CD4-positive, alpha-beta memory T cell (primary cell): ENCODE measurements at regions not wholly inside any gene's neighbourhood (a gene's known extent, or its start where the extent isn't known, plus 50 kb on each side); places are given as distances from the start of the nearest gene placed in this dataset.

Experiments used
- CTCF ChIA-PET: fragments of 350-600 bp; sonication (Branson Sonifier 250); formaldehyde crosslinking; loops from one replicate; lab custom pipeline; 2021; ENCODE audit warnings: inconsistent platforms; ENCODE audit not compliant: partially characterized antibody; lab: Charles Lee
- POLR2A ChIA-PET: fragments of 350-600 bp; sonication (Branson Sonifier 250); formaldehyde crosslinking; loops from one replicate; lab custom pipeline; 2021; ENCODE audit not compliant: partially characterized antibody; lab: Charles Lee
- DNase-seq, 5 donors: peaks; one replicate each; pipeline versions ENCODE4 v3.0.0 to v3.0.0-alpha.2; 2020 to 2022; ENCODE audit warnings: mixed read lengths in 1 of 5
- H3K27ac ChIP-seq: one replicate; pipeline ENCODE4 v1.7.0; 2013; ENCODE audit warnings: low read depth, low read length
- H3K27me3 ChIP-seq: 2 replicates; pipeline ENCODE4 v1.7.0; 2013; ENCODE audit warnings: mild to moderate bottlenecking, low read length, moderate library complexity; ENCODE audit not compliant: insufficient read depth
- H3K36me3 ChIP-seq: 2 replicates; pipeline ENCODE4 v1.7.0; 2013; ENCODE audit warnings: mild to moderate bottlenecking, low read length, moderate library complexity; ENCODE audit not compliant: insufficient read depth
- H3K4me1 ChIP-seq: 2 replicates; pipeline ENCODE4 v1.7.0; 2013; ENCODE audit warnings: mild to moderate bottlenecking, low read length, moderate library complexity; ENCODE audit not compliant: insufficient read depth
- H3K4me3 ChIP-seq, 2 donors: one replicate each; pipeline ENCODE4 v1.7.0; 2013; ENCODE audit warnings: low read length in 2 of 2, mild to moderate bottlenecking in 1 of 2
- H3K9me3 ChIP-seq, 2 donors: one replicate each; pipeline ENCODE4 v1.7.0; 2013; ENCODE audit warnings: low read length in 2 of 2, control low read depth in 1 of 2; ENCODE audit not compliant: control insufficient read depth in 1 of 2
- H3K27ac Mint-ChIP-seq, 7 donors: one replicate each; pipeline ENCODE4 v1.8.0; 2020 to 2021; ENCODE audit warnings: mixed read lengths in 7 of 7, mild to moderate bottlenecking in 6 of 7, inconsistent platforms in 3 of 7, moderate library complexity in 3 of 7
- H3K27me3 Mint-ChIP-seq, 2 donors: one replicate each; pipeline ENCODE4 v1.8.0; 2020 to 2021; ENCODE audit warnings: mixed read lengths in 2 of 2
- H3K36me3 Mint-ChIP-seq, 2 donors: one replicate each; pipeline ENCODE4 v1.8.0; 2020 to 2021; ENCODE audit warnings: mixed read lengths in 2 of 2, inconsistent platforms in 1 of 2, mild to moderate bottlenecking in 1 of 2
- H3K4me1 Mint-ChIP-seq, 4 donors: one replicate each; pipeline ENCODE4 v1.8.0; 2020 to 2021; ENCODE audit warnings: mixed read lengths in 4 of 4, mild to moderate bottlenecking in 1 of 4
- H3K4me3 Mint-ChIP-seq, 8 donors: one replicate each; pipeline ENCODE4 v1.8.0; 2020 to 2021; ENCODE audit warnings: mixed read lengths in 8 of 8, mild to moderate bottlenecking in 7 of 8, moderate library complexity in 6 of 8, inconsistent platforms in 3 of 8
- H3K9me3 Mint-ChIP-seq, 8 donors: one replicate each; pipeline ENCODE4 v1.8.0; 2020 to 2021; ENCODE audit warnings: mixed read lengths in 8 of 8, mild to moderate bottlenecking in 5 of 8, inconsistent platforms in 3 of 8, moderate library complexity in 1 of 8
- intact Hi-C: fragments of 100-400 bp; cut with micrococcal nuclease; formaldehyde crosslinking; loops from one replicate; pipeline ENCODE4 v1.15.1; 2023

GRCh38 chr20:63126876-63127699, 88.8 kb downstream of the YTHDF1 start:
- Histone ChIP-seq H3K36me3 (no peaks in the 10 kb centered on the region), H3K9me3 (no peaks in the 10 kb centered on the region), H3K27me3 (no peaks in the 10 kb centered on the region), H3K27ac (no peak overlapping the region), H3K4me3 (no peak overlapping the region), H3K4me1 (no peaks in the 10 kb centered on the region)
- Mint-ChIP-seq H3K4me3 (no peak overlapping the region), H3K27me3 (peaks cover 13 to 26% of the 10 kb centered on the region in 2 donors), H3K4me1 (no peaks in the 10 kb centered on the region), H3K27ac (no peak overlapping the region), H3K9me3 (no peaks in the 10 kb centered on the region), H3K36me3 (no peaks in the 10 kb centered on the region)
- ChIA-PET CTCF (no interaction called here), POLR2A (no interaction called here)
- DNase-seq = no peak
- intact Hi-C loops = no loop called here

GRCh38 chr20:63125838-63126601, 89.9 kb downstream of the YTHDF1 start:
- H3K27ac ChIP-seq = no peak overlapping the region
- CTCF ChIA-PET = no interaction called here

GRCh38 chr20:63125581-63125837, 90.4 kb downstream of the YTHDF1 start:
- H3K9me3 ChIP-seq = no peaks in the 10 kb centered on the region
- POLR2A ChIA-PET = no interaction called here
- intact Hi-C loops = no loop called here
- Mint-ChIP-seq H3K9me3 (no peaks in the 10 kb centered on the region), H3K4me3 (no peak overlapping the region), H3K4me1 (no peaks in the 10 kb centered on the region), H3K27ac (no peak overlapping the region), H3K27me3 (peaks cover 12 to 26% of the 10 kb centered on the region in 2 donors), H3K36me3 (no peaks in the 10 kb centered on the region)
- CTCF ChIA-PET = no interaction called here
- no peak for DNase-seq
- no peaks in the 10 kb centered on the region for H3K4me1 ChIP-seq
- H3K36me3 ChIP-seq = no peaks in the 10 kb centered on the region
- no peak overlapping the region for H3K4me3 ChIP-seq
- H3K27me3 ChIP-seq = no peaks in the 10 kb centered on the region
- no peak overlapping the region for H3K27ac ChIP-seq

More at GRCh38 chr20:63125838-63126601, 89.9 kb downstream of the YTHDF1 start:
- H3K4me3 Mint-ChIP-seq = no peak overlapping the region
- H3K27me3 ChIP-seq = no peaks in the 10 kb centered on the region
- H3K27ac Mint-ChIP-seq = no peak overlapping the region
- H3K9me3 Mint-ChIP-seq = no peaks in the 10 kb centered on the region
- no peaks in the 10 kb centered on the region for H3K4me1 Mint-ChIP-seq
- DNase-seq = no peak
- H3K4me3 ChIP-seq = no peak overlapping the region
- intact Hi-C loops = no loop called here
- no peaks in the 10 kb centered on the region for H3K36me3 ChIP-seq
- H3K36me3 Mint-ChIP-seq = no peaks in the 10 kb centered on the region
- POLR2A ChIA-PET = no interaction called here
- no peaks in the 10 kb centered on the region for H3K4me1 ChIP-seq
- peaks cover 12 to 26% of the 10 kb centered on the region in 2 donors for H3K27me3 Mint-ChIP-seq
- no peaks in the 10 kb centered on the region for H3K9me3 ChIP-seq

GRCh38 chr20:63124782-63125580, 91.0 kb downstream of the YTHDF1 start:
- no peaks in the 10 kb centered on the region for H3K36me3 ChIP-seq
- no peak overlapping the region for H3K4me3 ChIP-seq
- Mint-ChIP-seq H3K4me3 (no peak overlapping the region), H3K27me3 (peaks cover 10 to 23% of the 10 kb centered on the region in 2 donors), H3K36me3 (no peaks in the 10 kb centered on the region), H3K27ac (no peak overlapping the region), H3K4me1 (no peaks in the 10 kb centered on the region), H3K9me3 (no peaks in the 10 kb centered on the region)
- CTCF ChIA-PET = no interaction called here
- no peaks in the 10 kb centered on the region for H3K27me3 ChIP-seq
- H3K27ac ChIP-seq = no peak overlapping the region
- POLR2A ChIA-PET = no interaction called here
- no peaks in the 10 kb centered on the region for H3K9me3 ChIP-seq
- no peaks in the 10 kb centered on the region for H3K4me1 ChIP-seq
- no peak for DNase-seq
- intact Hi-C loops = no loop called here

GRCh38 chr20:63124092-63124781, 91.7 kb downstream of the YTHDF1 start:
- no peaks in the 10 kb centered on the region for H3K36me3 Mint-ChIP-seq
- peaks cover 7 to 20% of the 10 kb centered on the region in 2 donors for H3K27me3 Mint-ChIP-seq
- ChIA-PET POLR2A (no interaction called here), CTCF (no interaction called here)
- Histone ChIP-seq H3K4me1 (no peaks in the 10 kb centered on the region), H3K4me3 (no peak overlapping the region), H3K36me3 (no peaks in the 10 kb centered on the region), H3K27ac (no peak overlapping the region), H3K9me3 (no peaks in the 10 kb centered on the region), H3K27me3 (no peaks in the 10 kb centered on the region)
- H3K4me1 Mint-ChIP-seq = no peaks in the 10 kb centered on the region
- H3K27ac Mint-ChIP-seq = no peak overlapping the region
- H3K4me3 Mint-ChIP-seq = no peak overlapping the region
- no peak for DNase-seq
- H3K9me3 Mint-ChIP-seq = no peaks in the 10 kb centered on the region
- intact Hi-C loops = no loop called here

GRCh38 chr20:63123331-63123741, 92.6 kb downstream of the YTHDF1 start:
- POLR2A ChIA-PET = no interaction called here
- Mint-ChIP-seq H3K4me1 (no peaks in the 10 kb centered on the region), H3K4me3 (no peak overlapping the region), H3K36me3 (no peaks in the 10 kb centered on the region), H3K27me3 (peaks cover 8 to 24% of the 10 kb centered on the region in 2 donors), H3K27ac (no peak overlapping the region), H3K9me3 (no peaks in the 10 kb centered on the region)
- Histone ChIP-seq H3K4me1 (no peaks in the 10 kb centered on the region), H3K36me3 (no peaks in the 10 kb centered on the region), H3K27me3 (no peaks in the 10 kb centered on the region), H3K27ac (no peak overlapping the region), H3K9me3 (no peaks in the 10 kb centered on the region), H3K4me3 (no peak overlapping the region)
- CTCF ChIA-PET = no interaction called here
- no peak for DNase-seq
- intact Hi-C loops = no loop called here

GRCh38 chr20:63122626-63123025, 93.3 kb downstream of the YTHDF1 start:
- no peaks in the 10 kb centered on the region for H3K27me3 ChIP-seq
- H3K9me3 ChIP-seq = no peaks in the 10 kb centered on the region
- no peaks in the 10 kb centered on the region for H3K36me3 Mint-ChIP-seq
- no peaks in the 10 kb centered on the region for H3K9me3 Mint-ChIP-seq
- intact Hi-C loops = no loop called here
- H3K27me3 Mint-ChIP-seq = peaks cover 8 to 24% of the 10 kb centered on the region in 2 donors
- CTCF ChIA-PET = no interaction called here
- no peak overlapping the region for H3K27ac ChIP-seq
- DNase-seq = no peak
- no peak overlapping the region for H3K4me3 ChIP-seq
- H3K4me1 Mint-ChIP-seq = no peaks in the 10 kb centered on the region
- H3K4me3 Mint-ChIP-seq = no peak overlapping the region
- no peaks in the 10 kb centered on the region for H3K4me1 ChIP-seq
- H3K27ac Mint-ChIP-seq = no peak overlapping the region
- H3K36me3 ChIP-seq = no peaks in the 10 kb centered on the region
- POLR2A ChIA-PET = no interaction called here
